ENCODE measurements at regions not wholly inside any gene's neighbourhood (a gene's known extent, or its start where the extent isn't known, plus 50 kb on each side); places are given as distances from the start of the nearest gene placed in this dataset.

DNA sequence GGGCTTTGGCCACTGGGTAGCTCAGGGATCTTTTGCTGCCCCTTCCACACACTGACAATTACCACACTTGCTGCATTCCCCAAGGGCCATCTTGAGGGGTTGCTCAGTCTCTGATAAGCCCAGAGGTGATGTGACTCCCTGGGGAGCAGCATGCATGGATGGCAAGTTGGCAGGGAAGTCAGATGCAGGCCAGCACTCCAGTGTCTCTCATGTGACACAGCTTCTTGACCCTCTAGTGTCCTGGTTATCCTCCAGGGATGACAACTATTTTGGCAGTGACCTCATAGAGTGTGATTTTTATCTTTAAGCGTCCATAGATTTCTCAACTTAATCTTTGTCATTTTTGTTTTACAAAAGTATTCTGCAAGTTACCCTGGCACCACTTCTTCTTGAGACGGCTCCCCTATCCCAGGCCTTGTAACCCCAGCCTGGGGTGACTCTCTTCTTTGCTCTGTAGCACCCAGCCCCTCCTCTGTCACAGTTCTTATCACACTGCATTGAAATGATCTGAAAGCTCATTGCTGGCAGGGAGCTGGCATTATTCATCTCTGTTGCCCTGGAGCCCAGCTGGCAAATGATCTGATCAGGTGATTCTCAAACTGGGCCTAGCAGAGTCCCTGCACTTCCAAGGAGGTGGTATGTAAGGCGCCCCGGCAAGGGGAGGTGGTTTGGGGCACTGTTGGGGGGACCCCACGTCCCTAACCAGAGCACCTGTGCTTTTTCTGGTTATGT lies 72.6 kb downstream of the TENT5C start:
- DNase-seq, result no peak

DNA sequence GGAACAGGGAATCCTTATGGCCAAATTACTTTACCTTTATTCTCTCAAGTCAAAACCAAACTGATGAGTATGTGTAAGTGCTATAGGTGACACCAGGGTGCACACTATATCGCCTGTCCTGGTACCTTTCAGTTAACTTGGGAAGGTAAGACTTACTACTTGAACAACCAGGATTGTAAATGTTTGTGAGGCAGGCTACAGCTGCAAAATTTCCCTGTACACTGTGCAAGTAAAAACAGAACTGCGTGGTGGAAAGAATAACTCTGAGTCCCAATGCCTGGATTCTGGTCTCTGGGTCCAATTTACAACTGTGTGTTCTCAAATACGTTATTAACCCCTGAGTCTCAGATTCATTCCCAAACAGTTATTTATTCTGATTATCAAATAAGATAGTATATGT lies 73.5 kb downstream of the TENT5C start:
- no peak for DNase-seq

DNA sequence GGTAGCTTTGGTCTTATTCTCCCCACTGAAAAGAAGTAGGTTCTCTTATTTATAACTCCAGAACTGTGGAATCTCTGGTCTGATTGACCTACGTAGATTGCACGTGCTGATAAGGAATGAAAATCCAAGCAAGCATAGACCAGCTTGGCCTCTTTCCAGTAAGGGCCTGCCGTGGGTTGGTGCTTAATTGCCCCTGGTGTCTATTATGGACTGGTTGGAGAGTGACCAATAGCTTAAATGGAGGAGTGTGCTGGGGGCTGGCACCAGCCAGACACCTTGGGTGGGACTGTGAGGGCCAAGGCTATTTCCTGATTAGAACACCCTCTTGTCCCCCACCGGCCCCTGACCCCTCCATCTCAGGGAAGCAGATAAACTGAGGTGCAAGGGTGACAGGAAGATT lies 74.0 kb downstream of the TENT5C start:
- no peak for DNase-seq

GRCh38 chr1:117680316-117681002 lies 74.6 kb downstream of the TENT5C start:
- no peak for DNase-seq

GRCh38 chr1:117681093-117681900 lies 75.4 kb downstream of the TENT5C start:
- no peak for DNase-seq

- no peak for DNase-seq
Measured at GRCh38 chr1:117681901-117682250, 76.0 kb downstream of the TENT5C start.

- DNase-seq, result no peak
Measured at GRCh38 chr1:117682372-117682771, 76.5 kb downstream of the TENT5C start.

- no peak for DNase-seq
Measured at GRCh38 chr1:117683571-117684285, 77.9 kb downstream of the TENT5C start.

DNA sequence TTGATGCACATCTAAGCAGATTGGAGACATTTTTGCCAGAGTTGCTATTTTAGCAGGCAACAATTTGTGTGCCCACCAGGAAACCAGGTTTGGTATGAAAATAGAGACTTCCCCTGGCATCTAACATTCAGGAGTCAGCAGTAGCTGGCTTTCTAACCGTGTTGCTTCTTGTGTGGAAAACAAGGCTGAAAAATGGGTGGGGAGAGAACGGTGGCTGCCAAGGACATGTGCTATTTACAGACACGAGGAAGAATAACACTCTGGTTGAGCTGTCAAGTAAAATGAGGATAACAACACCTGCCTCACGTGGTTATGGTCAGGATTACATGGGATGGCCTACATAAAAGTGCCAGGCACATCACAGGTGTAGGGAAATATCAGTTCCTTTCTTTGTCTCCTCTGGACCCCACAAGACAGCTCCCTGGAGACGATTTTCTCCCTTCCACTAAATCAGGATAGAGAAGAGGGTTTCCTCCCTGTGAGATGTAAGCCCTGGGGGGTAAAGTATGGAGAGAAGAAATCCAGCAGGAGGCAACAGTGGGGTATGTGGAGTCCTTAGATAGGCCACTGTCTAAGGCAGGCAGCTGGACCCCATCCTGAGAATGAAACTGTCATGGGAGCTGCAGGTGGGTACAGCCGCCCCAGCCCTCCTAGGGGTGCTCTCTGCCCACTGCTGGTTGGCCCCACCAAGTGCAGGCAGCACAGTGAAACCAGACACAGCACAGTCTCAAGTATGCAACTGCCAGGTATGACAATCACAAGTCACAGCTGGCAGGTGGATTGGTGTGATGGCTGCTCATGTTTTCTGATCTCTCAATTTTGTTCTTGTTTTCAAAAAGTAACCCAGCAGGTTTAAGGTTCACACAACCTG lies 80.3 kb downstream of the TENT5C start:
- no peak for DNase-seq

- no peak for DNase-seq
Measured at GRCh38 chr1:117686907-117687306, 81.1 kb downstream of the TENT5C start.

DNA sequence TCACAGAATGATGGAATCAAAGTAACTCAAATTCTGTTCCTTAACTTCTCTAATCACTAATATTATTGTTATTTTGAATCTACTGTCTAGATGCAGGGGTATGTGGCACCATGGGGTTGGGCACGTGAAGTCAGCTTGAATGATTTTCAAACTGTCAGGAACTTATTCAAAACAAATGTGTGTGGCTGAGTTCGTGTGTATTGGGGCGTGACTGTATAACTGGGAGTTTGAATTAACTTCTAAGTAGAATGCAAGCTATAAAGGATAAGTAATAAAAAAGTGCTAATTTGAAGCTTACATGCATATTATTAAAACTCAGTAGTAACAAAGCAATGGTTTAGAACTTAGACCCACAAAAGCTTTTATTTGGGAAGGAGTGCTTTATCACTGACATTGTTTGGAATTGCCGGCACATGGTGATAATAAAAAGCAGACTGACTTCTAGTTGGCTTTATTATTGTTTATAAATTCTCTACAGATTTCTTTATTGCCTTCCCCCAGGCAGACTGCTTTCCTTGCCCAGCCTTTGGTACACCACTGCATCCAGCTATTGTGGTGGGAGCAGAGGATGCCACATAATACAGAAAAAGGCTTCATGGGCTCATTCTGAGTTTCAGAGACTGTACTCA lies 84.3 kb downstream of the TENT5C start:
- no peak for DNase-seq

- DNase-seq, result no peak
Measured at GRCh38 chr1:117691942-117692341, 86.1 kb downstream of the TENT5C start.

DNA sequence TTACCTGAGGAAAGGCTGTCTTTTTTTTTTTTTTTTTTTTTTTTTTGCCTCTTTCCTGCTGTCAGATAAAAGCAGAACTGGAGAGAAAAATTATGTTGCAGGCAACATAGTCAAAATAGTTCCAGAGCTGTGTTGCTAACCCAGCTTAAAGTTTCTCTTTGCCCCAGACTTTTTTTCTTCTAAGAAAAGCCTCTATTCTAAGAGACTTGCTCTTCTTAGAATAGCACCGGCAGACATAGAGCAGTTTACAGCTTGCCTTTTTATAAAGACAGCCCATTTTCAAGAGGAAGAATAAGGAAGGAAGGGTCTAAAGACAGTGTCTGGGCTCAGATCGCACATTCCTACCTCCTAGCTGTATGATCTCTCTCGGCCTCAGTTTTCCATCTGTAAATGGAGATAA lies 88.7 kb downstream of the TENT5C start:
- no peak for DNase-seq

DNA sequence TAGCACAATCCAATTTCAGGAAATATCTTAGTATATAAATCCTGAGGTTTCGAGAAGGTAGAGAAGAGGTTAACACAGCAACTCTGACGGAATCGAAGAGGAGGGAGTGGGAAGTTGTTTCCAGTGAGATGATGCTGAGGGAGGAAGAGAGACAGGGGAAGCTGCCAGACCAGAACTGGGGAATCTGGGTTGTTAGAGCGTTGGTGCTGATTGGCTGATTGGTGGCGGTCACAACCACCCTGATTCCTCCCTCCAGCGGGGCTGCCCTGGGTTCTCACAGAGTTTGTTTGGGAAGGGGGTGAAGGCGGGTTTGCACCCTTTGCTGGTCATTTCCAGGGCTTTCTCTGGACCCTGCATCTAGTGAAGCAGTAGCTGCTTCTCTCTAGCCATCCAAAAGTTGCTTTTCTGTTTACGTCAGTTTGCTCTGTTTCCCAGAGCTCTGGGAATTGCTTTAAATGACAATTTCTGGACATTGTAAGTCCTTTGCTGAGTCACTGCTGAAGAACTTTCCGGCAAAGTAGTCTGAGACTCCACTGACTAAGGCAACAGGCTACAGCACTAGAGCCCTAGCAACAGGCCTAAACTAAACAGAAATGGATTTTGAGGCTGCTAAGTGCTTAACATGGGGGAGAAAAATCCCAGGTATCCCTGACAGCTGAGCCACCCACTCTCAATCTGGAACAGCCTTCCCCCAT lies 90.1 kb downstream of the TENT5C start:
- no peak for DNase-seq

GRCh38 chr1:117696561-117696960 lies 90.7 kb downstream of the TENT5C start:
- DNase-seq, result no peak

DNA sequence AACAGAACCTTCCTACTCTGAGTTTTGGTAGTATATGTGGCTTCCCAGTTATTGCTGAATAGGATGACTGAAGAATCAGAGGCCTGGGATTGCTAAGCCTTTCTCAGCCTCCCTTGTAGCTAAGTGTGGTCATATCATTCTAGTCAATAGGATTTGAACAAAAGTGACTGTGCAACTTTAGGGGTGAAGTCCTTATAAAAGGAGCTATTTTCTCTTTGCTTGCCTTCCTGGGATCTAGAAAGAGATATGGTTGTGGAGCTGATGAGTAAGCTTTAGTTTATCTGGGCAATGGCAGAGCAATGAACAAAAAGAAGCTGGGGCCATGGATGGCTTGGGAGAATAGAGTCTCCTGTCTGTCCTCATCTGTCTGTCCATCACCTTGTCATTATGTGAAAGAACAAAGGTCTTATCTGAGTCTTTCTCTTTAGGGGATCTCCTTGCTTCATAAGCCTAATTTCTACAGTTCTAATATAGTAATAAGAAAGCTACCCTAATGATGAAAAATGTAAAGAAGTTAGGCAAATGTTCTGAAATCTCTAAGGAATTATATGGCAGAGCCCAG lies 91.5 kb downstream of the TENT5C start:
- DNase-seq, result no peak

DNA sequence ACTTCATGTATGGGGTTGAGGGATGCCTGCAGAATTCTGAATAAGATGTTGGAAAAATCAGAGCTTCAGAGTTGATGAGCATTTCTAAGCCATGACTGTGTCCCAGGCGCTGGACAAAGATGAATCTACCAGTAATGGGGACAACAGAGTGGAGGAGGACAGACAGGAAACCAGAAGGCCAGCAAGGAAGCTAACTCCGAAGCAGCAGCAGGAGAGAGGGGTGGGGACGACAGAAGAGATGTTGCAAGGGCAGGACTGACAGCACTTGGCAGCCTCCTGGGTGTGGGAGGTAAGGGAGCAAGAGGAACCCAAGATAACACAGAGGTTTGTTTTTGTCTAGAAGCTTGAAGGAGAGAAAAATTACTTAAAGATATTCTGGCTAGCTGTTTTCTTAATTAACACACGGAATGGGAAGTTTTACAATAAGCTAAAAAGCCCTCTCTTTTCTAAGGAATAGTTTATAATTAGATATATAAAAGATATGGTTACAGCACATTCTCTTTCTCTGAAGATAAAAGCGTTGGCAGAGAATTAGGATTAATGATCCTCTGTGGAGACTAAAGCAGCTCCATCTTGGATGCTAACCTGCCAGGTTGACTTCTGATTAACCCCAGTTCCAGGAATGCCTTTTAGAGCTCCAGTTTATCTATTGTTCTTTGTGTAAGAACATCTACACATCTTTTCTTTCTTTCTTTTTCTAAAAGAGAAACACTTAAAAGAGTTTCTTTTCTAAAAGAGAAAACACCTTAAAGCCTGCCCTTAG lies 92.7 kb downstream of the TENT5C start:
- no peak for DNase-seq

DNA sequence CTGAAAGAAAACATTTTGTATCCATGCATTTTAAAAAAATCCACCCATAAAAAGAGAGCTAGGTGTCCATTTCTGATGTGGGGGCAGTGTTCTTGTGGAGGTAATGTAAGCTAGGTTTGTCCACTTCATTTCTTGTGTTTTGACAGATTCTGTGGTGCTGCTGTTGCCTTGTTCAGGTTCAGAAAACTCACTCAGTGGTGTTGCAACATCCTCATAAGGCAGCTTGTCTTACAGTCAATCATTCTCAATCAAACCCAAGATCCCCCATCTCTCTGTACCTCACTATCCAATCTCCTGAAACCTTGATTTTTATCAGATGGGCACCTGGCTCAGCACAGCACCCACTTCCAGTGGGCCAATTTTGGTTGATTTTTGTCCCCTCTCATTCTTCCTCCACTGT lies 94.1 kb downstream of the TENT5C start:
- no peak for DNase-seq

DNA sequence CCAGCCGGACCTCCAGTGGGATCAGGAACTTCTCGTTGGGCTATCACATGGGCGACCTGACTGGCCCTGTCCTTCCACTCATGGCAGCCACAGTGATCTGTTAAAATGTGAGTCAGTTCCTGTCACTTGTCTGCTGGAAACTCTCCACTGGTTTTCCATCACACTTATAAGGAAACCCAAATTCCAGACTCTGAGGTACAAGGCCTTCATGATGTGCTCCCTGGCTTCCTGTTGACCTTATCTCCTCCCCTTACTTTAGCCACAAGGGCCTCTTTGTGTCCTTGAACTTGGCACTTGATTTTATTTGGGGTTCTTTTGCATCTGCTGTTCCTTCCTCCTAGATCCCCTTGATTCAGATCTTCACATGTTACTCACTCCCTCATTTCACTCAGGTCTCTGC lies 96.8 kb downstream of the TENT5C start:
- DNase-seq, result no peak

DNA sequence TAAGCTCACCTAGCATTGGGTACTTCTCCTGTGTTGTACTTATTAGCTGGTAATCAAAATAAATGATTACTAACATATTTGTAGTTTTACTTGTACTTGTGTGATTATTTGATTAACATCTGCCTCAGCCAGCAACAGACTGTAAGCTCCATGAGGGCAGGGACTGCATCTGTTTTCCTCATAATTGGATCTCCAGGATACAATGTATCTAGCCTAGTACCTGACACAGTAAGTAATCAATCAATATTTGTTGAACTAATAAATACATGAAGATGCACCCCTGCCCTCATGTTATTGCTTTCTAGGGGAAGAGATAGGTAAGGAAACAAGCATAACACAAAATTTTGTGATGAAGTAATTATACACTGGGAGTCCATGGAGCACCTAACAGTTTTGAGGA lies 101.5 kb downstream of the TENT5C start:
- no peak for DNase-seq
